ENCODE measurements at regions not wholly inside any gene's neighbourhood (a gene's known extent, or its start where the extent isn't known, plus 50 kb on each side); places are given as distances from the start of the nearest gene placed in this dataset.

GRCh38 chr18:64852281-64852680 is 703.4 kb upstream of the LINC00305 start:
- TF ChIP-seq ZNF70 (CRISPR knock-in tag; IDR thresholded peaks at IDR 0.05) (no peak), TOX (CRISPR knock-in tag; IDR thresholded peaks at IDR 0.05; ENCODE audit: borderline replicate concordance) (no peak), ZC3H10 (CRISPR knock-in tag; IDR thresholded peaks at IDR 0.05) (no peak), CSRNP3 (CRISPR knock-in tag; IDR thresholded peaks at IDR 0.05) (no peak), PATZ1 (CRISPR knock-in tag; IDR thresholded peaks at IDR 0.05; ENCODE audit: borderline replicate concordance) (no peak), PPARA (CRISPR knock-in tag; IDR thresholded peaks at IDR 0.05; ENCODE audit: borderline replicate concordance) (no peak), TCF4 (CRISPR knock-in tag; IDR thresholded peaks at IDR 0.05; ENCODE audit: borderline replicate concordance) (no peak), BACH2 (CRISPR knock-in tag; IDR thresholded peaks at IDR 0.05; ENCODE audit: borderline replicate concordance) (no peak)
